WTC11 (cell line): ENCODE measurements at regions not wholly inside any gene's neighbourhood (a gene's known extent, or its start where the extent isn't known, plus 50 kb on each side); places are given as distances from the start of the nearest gene placed in this dataset.

Experiments
- ATAC-seq: fragments of 200-7000 bp; cut with Tn5 transposase; 2 replicates; pipeline ENCODE4 v1.10.0; 2021; ENCODE audit warnings: mild to moderate bottlenecking, moderate library complexity
- CTCF ChIA-PET: fragments of 300-600 bp; sonication (Branson Sonifier 250); formaldehyde crosslinking; loops from one replicate; lab custom pipeline; 2021; ENCODE audit warnings: antibody characterized with exemption; lab: Charles Lee
- POLR2A ChIA-PET: fragments of 350-600 bp; sonication (Branson Sonifier 250); formaldehyde crosslinking; loops from one replicate; lab custom pipeline; 2021; ENCODE audit warnings: antibody characterized with exemption; lab: Charles Lee
- DNase-seq: peaks from one replicate; pipeline ENCODE4 v3.0.0; 2021; ENCODE audit warnings: low spot score
- H3K27ac Mint-ChIP-seq: 2 replicates; pipeline ENCODE4 v1.8.0; 2021; ENCODE audit warnings: mixed read lengths
- H3K27me3 Mint-ChIP-seq: 2 replicates; pipeline ENCODE4 v1.8.0; 2021; ENCODE audit warnings: low read depth, mild to moderate bottlenecking, moderate library complexity, mixed read lengths
- H3K36me3 Mint-ChIP-seq: 2 replicates; pipeline ENCODE4 v1.8.0; 2021; ENCODE audit warnings: mixed read lengths
- H3K4me1 Mint-ChIP-seq: 2 replicates; pipeline ENCODE4 v1.8.0; 2022; ENCODE audit warnings: mixed read lengths
- H3K4me3 Mint-ChIP-seq: 2 replicates; pipeline ENCODE4 v1.8.0; 2021; ENCODE audit warnings: mild to moderate bottlenecking, moderate library complexity, mixed read lengths
- H3K9me3 Mint-ChIP-seq: 2 replicates; pipeline ENCODE4 v1.8.0; 2021; ENCODE audit warnings: mixed read lengths
- ARID4B ChIP-seq: sonication (generic); formaldehyde crosslinking; IDR thresholded peaks from 2 replicates; pipeline ENCODE4 v1.8.0; 2023; ENCODE audit warnings: missing genetic modification reagents, mild to moderate bottlenecking, borderline replicate concordance
- ATF3 ChIP-seq: sonication (generic); formaldehyde crosslinking; conservative IDR thresholded peaks from 2 replicates; pipeline ENCODE4 v1.8.1; 2022; ENCODE audit warnings: mild to moderate bottlenecking, missing genetic modification reagents
- CREM ChIP-seq: sonication (generic); formaldehyde crosslinking; IDR thresholded peaks from 2 replicates; pipeline ENCODE4 v1.8.1; 2022; ENCODE audit warnings: mild to moderate bottlenecking, missing genetic modification reagents, moderate library complexity
- E2F4 ChIP-seq: sonication (generic); formaldehyde crosslinking; IDR thresholded peaks from 2 replicates; pipeline ENCODE4 v1.8.1; 2022; ENCODE audit warnings: low read depth, mild to moderate bottlenecking, moderate library complexity, missing genetic modification reagents, borderline replicate concordance
- ELF4 ChIP-seq: sonication (generic); formaldehyde crosslinking; IDR thresholded peaks from 2 replicates; pipeline ENCODE4 v1.8.1; 2022; ENCODE audit warnings: low read depth, mild to moderate bottlenecking, moderate library complexity, missing genetic modification reagents
- EMX1 ChIP-seq: fragments of 250-450 bp; sonication (Bioruptor Pico); IDR thresholded peaks from 2 replicates; pipeline ENCODE4 v1.8.0; 2021; ENCODE audit warnings: mild to moderate bottlenecking
- ESRRA ChIP-seq: sonication (generic); formaldehyde crosslinking; IDR thresholded peaks from 2 replicates; pipeline ENCODE4 v1.8.1; 2022; ENCODE audit warnings: mild to moderate bottlenecking, missing genetic modification reagents, borderline replicate concordance
- GABPB1 ChIP-seq: sonication (generic); formaldehyde crosslinking; IDR thresholded peaks from 2 replicates; pipeline ENCODE4 v1.8.1; 2023; ENCODE audit warnings: mild to moderate bottlenecking, missing genetic modification reagents
- GTF2I ChIP-seq: fragments of 250-450 bp; sonication (Bioruptor Pico); conservative IDR thresholded peaks from 2 replicates; pipeline ENCODE4 v1.4.0; 2021; ENCODE audit warnings: mild to moderate bottlenecking
- HMGXB4 ChIP-seq: sonication (generic); formaldehyde crosslinking; IDR thresholded peaks from 2 replicates; pipeline ENCODE4 v1.8.1; 2023; ENCODE audit warnings: mild to moderate bottlenecking, moderate library complexity, missing genetic modification reagents
- MLX ChIP-seq: sonication (generic); formaldehyde crosslinking; IDR thresholded peaks from 2 replicates; pipeline ENCODE4 v1.8.1; 2023; ENCODE audit warnings: mild to moderate bottlenecking, missing genetic modification reagents, moderate library complexity
- MYBL2 ChIP-seq: sonication (generic); formaldehyde crosslinking; IDR thresholded peaks from 2 replicates; pipeline ENCODE4 v1.8.1; 2023; ENCODE audit warnings: mild to moderate bottlenecking, moderate library complexity, missing genetic modification reagents
- NFATC4 ChIP-seq: fragments of 250-450 bp; sonication (Bioruptor Pico); IDR thresholded peaks from 2 replicates; pipeline ENCODE4 v1.9.0; 2021; ENCODE audit warnings: mild to moderate bottlenecking
- NFYB ChIP-seq: sonication (generic); formaldehyde crosslinking; conservative IDR thresholded peaks from 2 replicates; pipeline ENCODE4 v1.8.0; 2022; ENCODE audit warnings: low read depth, missing genetic modification reagents
- NR2C2 ChIP-seq: sonication (generic); formaldehyde crosslinking; IDR thresholded peaks from 2 replicates; pipeline ENCODE4 v1.8.0; 2022; ENCODE audit warnings: mild to moderate bottlenecking, missing genetic modification reagents
- SMAD4 ChIP-seq: sonication (generic); formaldehyde crosslinking; IDR thresholded peaks from 2 replicates; pipeline ENCODE4 v1.8.0; 2022; ENCODE audit warnings: mild to moderate bottlenecking, missing genetic modification reagents
- SOX15 ChIP-seq: fragments of 250-450 bp; sonication (Bioruptor Pico); IDR thresholded peaks from 2 replicates; pipeline ENCODE4 v1.9.0; 2021; ENCODE audit warnings: mild to moderate bottlenecking
- TEAD1 ChIP-seq: sonication (generic); formaldehyde crosslinking; IDR thresholded peaks from 2 replicates; pipeline ENCODE4 v1.8.0; 2022; ENCODE audit warnings: mild to moderate bottlenecking, missing genetic modification reagents
- TEAD4 ChIP-seq: sonication (generic); formaldehyde crosslinking; IDR thresholded peaks from 2 replicates; pipeline ENCODE4 v1.8.0; 2022; ENCODE audit warnings: mild to moderate bottlenecking, missing genetic modification reagents
- ZNF416 ChIP-seq: fragments of 250-450 bp; sonication (Bioruptor Pico); IDR thresholded peaks from 2 replicates; pipeline ENCODE4 v1.9.0; 2021; ENCODE audit warnings: mild to moderate bottlenecking, inconsistent platforms
- TF ChIP-seq, protein P1 (sequence below): sonication (generic); formaldehyde crosslinking; IDR thresholded peaks from 2 replicates; pipeline ENCODE4 v1.8.0; 2022; ENCODE audit warnings: mild to moderate bottlenecking, missing genetic modification reagents
- TF ChIP-seq, protein P2 (sequence below): sonication (generic); formaldehyde crosslinking; IDR thresholded peaks from 2 replicates; pipeline ENCODE4 v1.8.1; 2022; ENCODE audit warnings: low read depth, missing genetic modification reagents, borderline replicate concordance

- no peak for DNase-seq
- no peak for ATAC-seq
- Mint-ChIP-seq H3K4me3 (no peak overlapping the region), H3K4me1 (peaks cover 15% of the 10 kb centered on the region), H3K27me3 (no peaks in the 10 kb centered on the region; the same call in 1 of the 2 replicates), H3K36me3 (peaks cover 5% of the 10 kb centered on the region; the same call in 1 of the 2 replicates), H3K9me3 (peaks cover 18% of the 10 kb centered on the region), H3K27ac (no peak overlapping the region)
- ChIA-PET CTCF (no interaction called here), POLR2A (no interaction called here)
- no peak for TF ChIP-seq SMAD4
- no peak for TF ChIP-seq E2F4 (CRISPR knock-in tag)
- TF ChIP-seq ATF3 (CRISPR knock-in tag), result no peak
- no peak for TF ChIP-seq ESRRA
- no peak for TF ChIP-seq HMGXB4 (CRISPR knock-in tag)
- TF ChIP-seq EMX1 (CRISPR knock-in tag), result no peak
- TF ChIP-seq MYBL2, result no peak
- no peak for TF ChIP-seq ELF4
- no peak for TF ChIP-seq GABPB1 (CRISPR knock-in tag)
- no peak for TF ChIP-seq NFYB (CRISPR knock-in tag)
- TF ChIP-seq, protein P1, sequence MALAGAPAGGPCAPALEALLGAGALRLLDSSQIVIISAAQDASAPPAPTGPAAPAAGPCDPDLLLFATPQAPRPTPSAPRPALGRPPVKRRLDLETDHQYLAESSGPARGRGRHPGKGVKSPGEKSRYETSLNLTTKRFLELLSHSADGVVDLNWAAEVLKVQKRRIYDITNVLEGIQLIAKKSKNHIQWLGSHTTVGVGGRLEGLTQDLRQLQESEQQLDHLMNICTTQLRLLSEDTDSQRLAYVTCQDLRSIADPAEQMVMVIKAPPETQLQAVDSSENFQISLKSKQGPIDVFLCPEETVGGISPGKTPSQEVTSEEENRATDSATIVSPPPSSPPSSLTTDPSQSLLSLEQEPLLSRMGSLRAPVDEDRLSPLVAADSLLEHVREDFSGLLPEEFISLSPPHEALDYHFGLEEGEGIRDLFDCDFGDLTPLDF, result no peak
- TF ChIP-seq NR2C2, result no peak
- TF ChIP-seq, protein P2, sequence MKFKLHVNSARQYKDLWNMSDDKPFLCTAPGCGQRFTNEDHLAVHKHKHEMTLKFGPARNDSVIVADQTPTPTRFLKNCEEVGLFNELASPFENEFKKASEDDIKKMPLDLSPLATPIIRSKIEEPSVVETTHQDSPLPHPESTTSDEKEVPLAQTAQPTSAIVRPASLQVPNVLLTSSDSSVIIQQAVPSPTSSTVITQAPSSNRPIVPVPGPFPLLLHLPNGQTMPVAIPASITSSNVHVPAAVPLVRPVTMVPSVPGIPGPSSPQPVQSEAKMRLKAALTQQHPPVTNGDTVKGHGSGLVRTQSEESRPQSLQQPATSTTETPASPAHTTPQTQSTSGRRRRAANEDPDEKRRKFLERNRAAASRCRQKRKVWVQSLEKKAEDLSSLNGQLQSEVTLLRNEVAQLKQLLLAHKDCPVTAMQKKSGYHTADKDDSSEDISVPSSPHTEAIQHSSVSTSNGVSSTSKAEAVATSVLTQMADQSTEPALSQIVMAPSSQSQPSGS (CRISPR knock-in tag), result no peak
- TF ChIP-seq ZNF416 (CRISPR knock-in tag), result no peak
- TF ChIP-seq ARID4B (CRISPR knock-in tag), result no peak
Observed at GRCh38 chr4:14729282-14730000, 272.8 kb upstream of the CPEB2 start.

GRCh38 chr4:14742054-14742453 lies 260.2 kb upstream of the CPEB2 start:
- ATAC-seq (no peak), DNase-seq (no peak)
- no peak overlapping the region for H3K4me3 Mint-ChIP-seq
- H3K9me3 Mint-ChIP-seq, result 0 out of 2 replicates have a peak, but pooled peaks cover 4% of the 10 kb centered on the region
- no peak overlapping the region for H3K27ac Mint-ChIP-seq
- ChIA-PET CTCF (no interaction called here), POLR2A (no interaction called here)
- H3K36me3 Mint-ChIP-seq, result no peaks in the 10 kb centered on the region
- no peaks in the 10 kb centered on the region for H3K27me3 Mint-ChIP-seq
- peaks cover 21% of the 10 kb centered on the region for H3K4me1 Mint-ChIP-seq
- TF ChIP-seq MLX (CRISPR knock-in tag), result no peak
- TF ChIP-seq TEAD4, result no peak
- TF ChIP-seq NFATC4 (CRISPR knock-in tag), result no peak
- no peak for TF ChIP-seq GTF2I
- TF ChIP-seq HMGXB4 (CRISPR knock-in tag), result no peak
- TF ChIP-seq CREM (CRISPR knock-in tag), result no peak
- TF ChIP-seq SOX15 (CRISPR knock-in tag), result no peak
- no peak for TF ChIP-seq TEAD1 (CRISPR knock-in tag)
